Stimulated activated CD8-positive, alpha-beta memory T cell treated with anti-CD3 and anti-CD28 coated beads, Interleukin-2, amount 100 ng/mL, for 1 hour (primary cell): ENCODE measurements at regions not wholly inside any gene's neighbourhood (a gene's known extent, or its start where the extent isn't known, plus 50 kb on each side); places are given as distances from the start of the nearest gene placed in this dataset.

Source experiments
- DNase-seq, 2 donors: peaks; one replicate each; pipeline ENCODE4 v3.0.0-alpha.2; 2020; ENCODE audit warnings: low read depth in 2 of 2

DNA sequence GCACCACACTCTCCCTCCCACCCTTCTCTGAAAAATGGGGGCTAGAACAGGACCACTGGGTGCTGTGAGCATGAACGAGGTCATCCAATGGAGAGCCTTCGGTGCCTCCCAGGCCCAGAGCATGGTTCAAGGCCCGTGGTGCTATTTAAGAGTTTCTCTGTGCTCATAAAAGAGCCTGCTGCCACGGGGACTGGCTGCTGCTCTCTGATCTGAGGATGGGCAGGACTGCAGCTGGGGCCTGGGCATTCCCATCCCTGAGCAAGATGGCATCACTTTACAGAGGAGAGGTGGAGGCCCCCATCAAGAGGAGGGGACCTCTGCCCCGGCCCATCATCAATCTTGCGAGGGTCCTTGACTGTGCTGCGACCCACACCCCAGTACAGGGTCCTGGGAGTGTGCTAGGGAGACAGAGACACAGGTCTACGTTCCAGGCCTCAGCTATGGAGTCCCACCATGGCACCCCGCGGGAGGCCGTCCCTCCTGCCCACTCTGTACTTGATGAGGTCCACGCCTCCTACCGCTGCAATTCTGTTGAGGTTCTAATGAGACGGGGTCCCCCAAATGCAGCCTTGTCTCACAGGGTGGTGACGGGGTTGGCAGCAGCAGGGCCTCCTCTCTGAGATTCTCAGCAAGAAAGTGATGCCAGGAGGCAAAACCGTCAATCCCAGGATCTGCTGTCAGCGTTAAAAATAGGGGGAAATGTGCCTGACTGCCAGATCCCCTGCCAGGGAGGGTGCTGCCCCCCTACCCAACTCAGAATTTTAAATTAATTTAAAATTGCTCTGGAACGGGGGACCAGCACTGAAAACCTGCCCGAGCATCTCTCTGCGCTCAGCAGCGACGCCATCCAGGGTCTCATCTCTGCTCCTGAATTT lies 405.4 kb downstream of the SHANK2 start:
- DNase-seq: no peak

DNA sequence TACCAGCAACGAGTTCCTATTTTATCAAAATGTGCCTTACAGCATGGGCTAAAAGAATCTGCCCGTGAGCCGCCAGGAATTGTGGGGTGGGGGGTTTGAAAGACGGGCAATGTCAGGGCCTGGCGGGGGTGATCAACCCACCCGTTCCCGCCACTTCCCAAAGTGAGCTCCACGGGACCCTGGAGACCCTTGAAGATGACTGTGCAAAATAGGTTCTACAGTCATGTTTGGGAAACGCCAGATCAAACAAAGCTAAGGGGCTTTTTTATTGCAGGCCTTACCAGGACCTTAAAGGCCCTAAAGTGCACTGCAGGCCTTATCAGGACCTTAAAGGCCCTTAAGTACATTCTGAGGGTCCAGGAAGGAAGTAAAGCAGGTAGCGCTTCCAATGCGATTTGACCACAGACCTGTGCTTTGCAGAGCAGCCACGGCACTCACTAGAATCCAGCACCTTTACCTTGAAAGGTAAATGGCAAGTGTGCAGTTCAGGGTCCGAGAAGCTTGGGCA lies 404.1 kb downstream of the SHANK2 start:
- DNase-seq: no peak

DNA sequence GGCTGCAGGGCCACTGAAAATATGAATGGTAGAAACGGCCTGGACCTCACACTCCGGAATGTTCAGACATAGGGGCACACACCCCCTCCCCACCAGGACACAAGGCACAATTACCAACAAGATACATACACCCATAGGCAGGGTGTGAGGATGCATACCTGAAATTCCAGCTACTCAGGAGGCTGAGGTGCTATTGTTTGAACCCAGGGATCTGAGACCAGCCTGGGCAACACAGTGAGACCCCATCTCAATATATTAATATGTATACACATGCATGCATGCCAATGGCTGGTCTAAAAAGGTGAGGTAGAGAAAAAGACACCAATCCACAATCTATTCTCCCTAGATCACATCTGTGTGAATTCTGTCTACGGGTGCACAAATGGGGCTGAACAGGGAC lies 403.3 kb downstream of the SHANK2 start:
- DNase-seq: no peak

DNA sequence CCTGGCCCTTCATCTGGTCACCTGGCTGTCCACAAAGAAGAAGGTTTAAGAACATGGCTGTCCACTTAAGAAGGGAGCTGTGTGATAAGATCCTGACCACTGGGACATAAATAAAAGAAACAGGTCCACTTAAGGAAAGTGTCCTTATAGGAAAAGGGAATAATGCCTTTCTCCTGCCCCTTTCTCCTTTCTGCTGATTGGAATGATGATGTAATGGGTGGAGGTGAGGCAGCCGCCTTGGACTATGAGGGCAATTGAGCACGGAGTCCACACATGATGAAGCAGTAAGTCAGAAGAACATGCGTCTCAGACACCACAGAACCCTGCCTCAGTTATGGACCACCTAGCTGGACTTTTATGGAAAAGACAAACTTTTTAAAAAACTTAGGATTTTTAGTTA lies 401.1 kb downstream of the SHANK2 start:
- no peak for DNase-seq

DNA sequence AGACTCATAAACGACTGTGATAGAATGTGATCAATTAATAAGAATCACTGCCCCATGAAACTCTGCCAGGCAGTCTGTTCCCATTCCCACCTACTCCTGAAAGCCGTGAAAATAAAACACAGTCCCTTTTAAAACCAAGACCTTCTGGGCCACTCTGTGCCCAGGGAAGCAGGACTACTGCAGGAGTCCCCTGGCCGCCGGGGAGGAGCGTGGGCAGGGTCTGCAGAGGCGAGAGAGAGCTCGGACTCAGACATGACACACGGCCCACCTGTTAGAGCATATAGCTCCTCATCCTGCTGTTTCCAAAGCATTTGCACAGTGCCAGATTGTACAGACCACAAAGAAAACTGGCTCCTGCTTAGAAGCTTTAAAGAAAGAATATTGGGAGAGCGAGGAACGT lies 400.5 kb downstream of the SHANK2 start:
- no peak for DNase-seq

DNA sequence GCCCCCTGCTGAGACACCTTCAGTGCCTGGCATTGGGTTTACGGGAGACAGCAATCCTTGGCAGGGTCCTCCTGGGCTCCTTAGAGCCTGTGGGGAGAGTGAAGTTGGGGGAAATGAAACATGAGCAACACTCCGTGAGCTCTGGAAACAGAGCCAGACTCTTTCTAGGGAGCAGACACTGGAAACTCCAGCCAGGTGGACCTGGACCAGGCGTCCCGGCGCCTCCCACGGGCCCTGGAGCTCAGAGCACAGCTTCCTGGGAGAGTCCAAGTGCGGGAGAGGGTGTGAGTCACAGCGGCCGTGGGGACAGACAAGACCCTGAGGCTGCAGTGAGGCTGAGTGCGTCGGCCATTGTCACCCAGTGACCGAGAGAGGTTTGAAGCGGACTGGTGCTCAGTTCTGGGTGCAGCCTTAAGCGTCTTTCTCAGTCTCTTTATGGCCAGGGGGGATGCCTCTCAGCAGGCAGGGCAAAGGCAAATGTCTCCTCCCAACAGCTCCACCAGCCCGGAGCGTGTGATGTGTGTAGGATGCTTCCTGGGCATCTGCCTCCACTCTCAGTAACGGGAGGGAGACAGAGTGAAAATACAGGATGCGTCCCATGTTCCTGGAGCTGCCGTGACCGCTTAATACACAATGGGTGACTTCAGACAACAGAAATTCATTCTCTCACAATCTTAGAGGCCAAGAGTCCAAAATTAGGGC lies 399.2 kb downstream of the SHANK2 start:
- DNase-seq: no peak

DNA sequence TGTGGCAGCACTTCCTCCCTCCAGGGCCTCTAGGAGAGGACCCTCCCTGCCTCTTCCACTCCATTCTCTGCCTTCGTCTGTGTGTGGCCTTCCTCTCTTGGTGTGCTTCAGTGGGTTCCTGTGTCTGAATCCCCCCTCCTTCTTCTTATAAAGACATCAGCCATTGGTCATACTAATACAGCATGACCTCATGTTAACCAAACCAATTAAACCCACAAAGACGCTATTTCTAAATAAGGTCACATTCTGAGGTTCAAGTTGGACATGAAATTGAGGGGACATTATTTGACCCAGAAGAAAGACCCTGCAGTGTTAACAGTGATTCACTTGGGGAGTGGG lies 398.6 kb downstream of the SHANK2 start:
- DNase-seq: no peak

DNA sequence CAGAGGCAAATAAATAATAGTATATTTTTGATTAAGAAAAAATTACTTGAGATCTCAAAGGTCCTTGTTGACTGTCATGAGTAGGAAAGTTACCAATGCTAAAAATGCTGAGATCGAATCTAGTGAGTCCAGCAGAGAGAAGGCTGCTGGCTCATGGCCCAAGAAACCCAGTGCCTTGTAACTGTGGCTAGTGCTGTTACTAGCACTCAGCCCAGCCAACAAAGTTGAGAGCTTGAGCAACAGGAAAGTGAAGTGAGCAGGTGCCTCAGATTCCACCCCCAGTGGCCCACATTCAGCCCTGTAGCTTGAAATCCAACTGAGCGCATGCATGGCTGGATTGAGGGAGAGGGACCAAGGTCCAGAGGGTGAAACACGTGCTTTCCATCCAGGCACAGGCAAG lies 398.2 kb downstream of the SHANK2 start:
- DNase-seq: no peak

DNA sequence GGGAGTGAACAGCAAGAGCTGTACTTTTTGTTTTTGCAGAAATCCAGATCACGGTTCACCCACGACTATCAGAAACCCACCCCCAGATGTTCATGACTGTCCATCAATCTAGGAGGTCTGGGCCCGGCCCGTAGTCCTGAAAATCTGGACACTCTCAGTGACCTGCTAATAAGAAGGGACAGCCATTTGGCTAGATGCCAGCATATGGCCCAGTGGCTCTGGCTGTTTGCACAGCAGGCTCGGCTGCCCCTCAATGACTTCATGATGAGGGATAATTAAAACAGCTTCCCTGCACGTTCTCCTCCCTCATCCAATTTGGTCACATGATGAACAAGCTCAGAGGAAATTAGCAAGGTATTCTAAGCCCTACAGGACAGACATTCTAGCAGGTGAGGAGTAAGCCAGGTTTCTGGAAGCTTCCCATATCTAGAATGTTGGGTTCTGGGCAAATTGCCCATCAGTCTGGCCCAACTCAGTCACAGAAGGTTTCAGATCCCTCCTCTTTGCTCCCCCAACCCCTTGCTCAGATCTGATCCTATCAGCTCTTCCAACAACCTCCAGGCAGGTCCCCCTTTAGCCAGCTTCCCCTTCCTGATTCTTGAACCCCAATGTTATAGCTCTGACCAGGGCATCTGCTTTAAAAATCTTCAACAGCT lies 397.3 kb downstream of the SHANK2 start:
- no peak for DNase-seq

DNA sequence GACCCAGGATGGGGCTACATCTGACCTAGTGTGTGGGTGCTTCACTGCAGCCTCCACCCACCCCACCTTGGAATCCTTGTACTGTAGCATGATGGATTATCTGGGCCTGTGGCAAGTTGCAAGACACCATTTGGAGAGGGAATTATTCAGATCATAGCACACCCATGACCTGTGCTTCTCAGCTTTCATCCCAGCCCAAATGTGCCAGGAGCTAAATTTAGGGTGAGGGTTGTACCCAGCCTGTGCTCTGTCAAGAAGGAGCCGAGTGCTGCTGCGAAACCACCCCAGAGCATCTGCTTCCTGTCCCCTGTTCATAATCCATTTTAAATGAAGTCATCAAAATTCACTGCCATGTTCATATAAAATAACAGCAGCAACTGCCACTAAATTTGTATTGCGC lies 394.5 kb downstream of the SHANK2 start:
- no peak for DNase-seq

DNA sequence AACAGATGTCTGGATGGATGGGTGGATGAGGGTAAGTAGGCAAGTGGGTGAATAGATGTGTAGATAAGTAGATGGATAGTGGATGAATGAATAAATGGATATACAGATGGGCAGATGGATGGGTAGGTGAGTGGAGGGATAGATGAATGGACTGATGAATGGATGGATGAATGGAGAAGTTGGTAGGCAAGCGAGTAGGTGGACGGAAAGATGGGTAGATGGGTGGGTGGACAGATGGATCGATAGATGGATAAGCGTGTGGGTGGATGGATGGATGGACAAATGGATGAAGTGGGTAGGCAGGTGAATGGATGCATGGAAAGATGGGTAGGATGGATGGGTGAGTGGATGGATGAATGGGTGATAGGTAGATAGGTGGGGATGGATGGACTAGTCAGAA lies 393.2 kb downstream of the SHANK2 start:
- no peak for DNase-seq

DNA sequence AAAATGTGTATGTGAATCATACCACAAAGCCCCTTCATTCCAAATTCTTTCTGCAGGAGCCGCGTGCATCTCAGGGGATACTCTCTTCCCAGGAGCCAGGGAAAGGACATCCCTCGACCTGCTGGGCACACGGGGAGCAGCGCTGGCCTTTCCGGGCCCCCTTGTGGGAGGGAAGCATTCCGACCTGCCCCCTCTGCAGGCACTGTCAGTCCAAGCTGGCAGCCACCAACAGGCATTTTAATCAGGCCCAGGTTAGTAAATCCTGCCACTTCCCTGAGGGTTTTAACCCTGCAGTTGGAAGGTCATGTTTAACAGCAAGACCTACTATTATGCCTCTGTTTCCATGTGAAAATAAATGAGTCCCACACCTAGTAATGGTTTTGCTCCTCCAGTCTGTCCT lies 391.5 kb downstream of the SHANK2 start:
- no peak for DNase-seq

DNA sequence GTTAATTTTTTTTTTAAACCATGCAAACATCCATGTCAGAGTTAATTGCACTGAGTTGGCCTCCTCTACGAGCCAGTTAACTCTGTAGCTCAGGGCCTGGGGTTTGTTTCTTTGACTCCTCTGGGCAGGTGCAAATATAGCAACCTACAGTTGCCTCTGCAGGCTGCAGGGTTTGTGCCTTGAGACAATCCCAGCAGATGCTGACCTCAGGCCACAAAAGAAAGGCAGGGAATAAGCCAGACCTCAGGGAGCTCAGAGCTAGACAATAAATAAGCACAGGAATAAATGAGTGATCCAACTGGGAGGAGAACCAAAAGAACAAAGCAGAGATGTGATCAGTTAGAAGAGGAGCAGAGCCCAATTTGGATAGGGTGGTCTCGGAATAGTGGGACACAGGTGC lies 390.8 kb downstream of the SHANK2 start:
- DNase-seq: no peak

DNA sequence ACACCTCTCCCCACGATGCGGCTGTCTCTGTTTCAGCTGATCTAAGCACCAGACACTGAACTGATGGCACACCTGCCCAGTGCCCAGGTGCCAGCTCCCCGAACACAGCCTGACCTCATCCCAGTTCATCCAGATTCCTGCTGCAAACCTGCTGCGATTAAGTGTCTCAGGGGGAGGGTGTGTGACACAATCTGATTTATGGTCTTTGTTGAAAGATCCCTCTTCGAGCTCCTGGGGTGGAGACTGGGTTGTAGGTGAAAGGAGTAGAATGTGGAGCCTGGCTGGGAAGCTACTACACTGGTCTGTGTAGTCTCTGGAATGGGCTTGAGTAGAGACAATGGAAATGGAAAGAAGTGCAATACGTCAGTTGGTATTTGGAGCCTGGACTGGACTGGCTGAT lies 390.3 kb downstream of the SHANK2 start:
- no peak for DNase-seq

DNA sequence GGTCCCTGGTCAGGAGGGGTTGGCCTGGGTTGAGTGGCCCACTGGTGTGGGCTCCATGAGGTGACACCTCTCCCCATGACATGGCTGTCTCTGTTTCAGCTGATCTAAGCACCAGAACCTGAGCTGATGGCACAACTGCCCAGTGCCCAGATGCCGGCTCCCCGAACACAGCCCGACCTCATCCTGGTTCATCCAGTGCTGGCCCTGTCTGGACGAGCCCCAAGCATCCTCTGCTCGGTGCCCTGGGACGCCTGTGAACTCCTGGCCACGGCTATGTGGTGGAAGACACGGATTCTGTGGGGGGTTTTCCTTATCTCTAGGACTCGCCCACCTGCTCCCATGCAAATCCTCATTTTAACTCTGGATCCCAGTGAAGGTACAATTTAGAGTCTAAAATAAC lies 389.2 kb downstream of the SHANK2 start:
- DNase-seq: no peak

DNA sequence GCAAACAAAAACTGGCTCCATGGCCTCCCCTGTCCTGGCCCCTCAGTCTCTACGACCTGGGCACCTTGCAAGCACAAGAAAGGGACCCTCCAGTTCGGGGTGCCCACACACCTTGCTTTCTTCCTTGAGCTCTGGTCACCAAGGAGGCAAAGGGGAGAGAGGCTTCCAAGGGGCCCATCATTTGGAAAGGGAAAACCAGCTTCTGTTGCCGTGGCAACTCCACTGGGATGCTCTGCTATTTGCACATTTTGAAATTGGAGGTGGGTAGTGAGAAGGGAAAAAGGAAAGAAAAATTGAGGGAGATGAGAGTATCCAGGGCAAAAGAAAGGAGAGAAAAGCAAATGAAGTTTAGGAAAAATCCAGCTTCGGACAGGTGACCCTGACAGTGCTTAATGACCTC lies 388.4 kb downstream of the SHANK2 start:
- no peak for DNase-seq

DNA sequence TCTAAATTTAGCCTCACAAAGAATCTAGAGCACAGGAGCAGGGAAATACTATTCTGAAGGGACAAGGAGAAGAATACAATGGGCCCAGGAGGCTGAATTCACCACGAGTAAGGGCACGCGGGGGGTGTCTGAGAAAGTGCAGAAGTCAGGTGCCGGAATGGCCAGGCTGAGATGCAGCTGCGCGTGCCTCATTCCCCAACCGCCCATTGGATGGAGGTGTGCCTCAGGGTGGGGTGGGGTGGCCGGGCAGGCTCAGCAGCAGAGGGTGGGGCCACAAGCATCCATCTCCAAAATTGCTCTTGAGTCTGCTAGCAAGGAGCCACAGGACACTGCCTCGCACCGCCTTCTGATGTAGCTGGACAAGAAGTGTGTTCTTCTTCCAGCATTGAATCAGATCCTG lies 387.0 kb downstream of the SHANK2 start:
- no peak for DNase-seq

DNA sequence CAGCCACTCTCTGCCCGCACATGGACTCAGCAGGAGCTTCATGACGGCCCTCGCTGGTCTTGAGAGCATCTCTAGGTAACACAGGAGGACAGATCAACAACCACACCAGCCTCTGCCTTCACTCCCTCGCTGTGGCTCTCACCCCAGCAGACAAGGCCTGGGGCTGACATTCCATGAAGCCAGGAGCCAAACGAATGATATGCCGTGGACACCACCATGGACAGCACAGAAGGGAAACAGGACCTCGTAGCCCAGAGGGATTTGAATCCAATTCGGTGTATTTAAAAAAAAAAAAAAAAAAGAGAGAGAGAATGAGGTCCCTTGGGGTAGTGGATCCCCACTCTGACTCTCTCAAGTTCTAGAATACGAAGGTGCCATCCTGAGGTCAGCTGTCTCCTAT lies 385.5 kb downstream of the SHANK2 start:
- no peak for DNase-seq

DNA sequence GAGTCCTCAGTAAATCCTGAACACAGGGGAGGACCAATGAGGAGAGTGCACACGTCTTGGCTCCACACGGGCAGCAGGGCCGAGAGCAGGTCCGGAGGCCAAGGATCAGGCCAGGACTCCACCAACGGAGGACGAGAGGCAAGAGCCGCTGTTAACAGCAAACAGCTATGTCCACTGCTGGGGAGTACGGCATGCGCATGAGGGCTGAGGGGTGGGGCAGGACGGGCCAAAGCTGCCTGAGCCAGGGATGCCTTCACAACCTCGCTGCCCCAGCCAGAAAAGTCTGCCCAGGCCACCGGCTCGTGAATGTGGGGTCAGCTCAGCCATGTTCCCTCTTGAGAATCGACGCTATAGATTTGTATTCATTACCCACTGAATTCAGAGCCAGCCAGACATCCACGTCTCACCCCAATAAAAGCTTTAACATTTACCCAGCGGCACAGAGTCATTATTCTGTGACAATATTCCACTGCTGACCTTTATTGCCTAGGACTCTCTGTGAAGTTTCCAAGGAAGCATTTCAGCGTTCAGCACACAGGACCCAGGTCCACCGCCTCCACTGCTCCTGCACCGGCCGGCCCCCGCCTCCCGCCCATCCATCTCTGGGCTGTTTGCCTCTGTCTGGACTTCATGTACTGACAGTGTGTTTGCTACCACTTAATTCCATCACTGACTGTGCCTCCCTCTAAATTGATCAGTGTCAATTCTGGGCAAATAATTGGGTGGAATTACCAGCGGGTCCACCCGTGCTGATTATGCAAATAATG lies 384.9 kb downstream of the SHANK2 start:
- no peak for DNase-seq

DNA sequence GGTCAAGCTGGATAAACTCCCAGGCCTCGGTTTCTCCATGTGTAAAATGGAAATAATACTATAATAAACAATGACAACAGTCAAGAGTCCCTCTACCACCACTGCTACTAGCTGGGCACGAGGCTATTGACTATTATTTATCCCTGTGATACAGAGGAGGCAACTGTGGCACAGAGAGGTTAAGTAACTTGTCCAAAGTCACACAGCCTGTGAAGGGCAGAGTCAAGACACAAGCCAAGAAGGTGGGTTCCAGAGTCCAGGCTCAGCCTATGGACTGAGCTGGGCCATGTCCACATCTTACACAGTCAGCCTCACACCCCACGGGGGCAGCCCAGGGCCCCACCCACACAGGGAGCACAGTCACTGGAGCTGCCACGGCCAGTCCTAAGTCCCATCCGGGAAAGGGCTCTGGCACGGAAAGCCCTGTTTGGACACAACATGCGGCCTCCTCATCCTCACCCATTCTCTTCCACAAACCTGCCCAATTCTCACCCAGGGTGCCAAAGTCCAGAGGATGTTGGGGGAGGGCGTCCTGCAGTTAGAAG lies 384.0 kb downstream of the SHANK2 start:
- no peak for DNase-seq

DNA sequence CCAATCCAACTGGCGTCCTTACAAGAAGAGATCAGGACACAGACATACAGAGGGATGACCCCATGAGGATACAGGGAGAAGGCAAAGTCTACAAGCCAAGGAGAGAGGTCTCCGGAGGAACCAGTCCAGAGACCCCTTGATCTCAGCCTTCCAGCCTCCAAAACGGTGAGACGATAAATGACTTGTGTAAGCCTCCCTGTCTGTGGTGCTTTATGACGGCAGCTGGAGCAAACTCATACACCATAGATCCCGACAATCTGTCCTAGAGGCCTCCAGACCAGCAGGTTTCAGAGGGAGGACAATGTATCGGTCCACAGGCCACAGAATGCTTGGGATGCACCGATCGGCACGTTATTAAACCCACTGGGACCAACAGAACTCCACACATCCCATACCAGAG lies 383.3 kb downstream of the SHANK2 start:
- no peak for DNase-seq

DNA sequence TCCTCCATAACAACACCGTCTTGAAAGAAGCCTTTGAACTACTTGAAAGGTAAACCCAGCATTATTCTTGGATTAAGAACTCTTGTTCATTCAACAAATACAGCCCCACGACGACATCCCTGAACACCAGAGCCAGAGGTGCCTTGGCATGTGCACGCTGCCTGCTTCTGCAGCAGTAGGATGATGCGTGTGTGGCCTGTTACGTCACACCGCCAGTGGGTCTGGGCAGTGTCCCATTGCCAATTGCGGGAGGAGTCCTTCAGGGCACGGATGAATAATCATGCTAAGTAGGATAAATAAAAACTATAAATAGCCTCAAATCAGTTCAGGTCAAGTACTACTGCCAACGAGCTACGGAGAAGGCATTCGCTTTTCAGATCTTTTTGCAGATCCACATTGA lies 380.5 kb downstream of the SHANK2 start:
- no peak for DNase-seq
